ENCODE measurements at regions not wholly inside any gene's neighbourhood (a gene's known extent, or its start where the extent isn't known, plus 50 kb on each side); places are given as distances from the start of the nearest gene placed in this dataset.
"Not testable (repeated sequence)": the region's sequence is repeated elsewhere in the genome, so short reads cannot be mapped to it uniquely, and the experiment has no call there.

- DNase-seq (ENCODE audit: low read depth, low spot score) (no peak), FAIRE-seq (no peak)
- no peak overlapping the region for H3K27ac ChIP-seq (ENCODE audit: control insufficient read depth, insufficient read depth, low read length)
- no peaks in the 10 kb centered on the region for H3K9me3 ChIP-seq (ENCODE audit: control insufficient read depth, low read depth, low read length)
- no peak for TF ChIP-seq EZH2 (IDR thresholded peaks at IDR 0.05; ENCODE audit: low read length)
- TF ChIP-seq, protein P1, sequence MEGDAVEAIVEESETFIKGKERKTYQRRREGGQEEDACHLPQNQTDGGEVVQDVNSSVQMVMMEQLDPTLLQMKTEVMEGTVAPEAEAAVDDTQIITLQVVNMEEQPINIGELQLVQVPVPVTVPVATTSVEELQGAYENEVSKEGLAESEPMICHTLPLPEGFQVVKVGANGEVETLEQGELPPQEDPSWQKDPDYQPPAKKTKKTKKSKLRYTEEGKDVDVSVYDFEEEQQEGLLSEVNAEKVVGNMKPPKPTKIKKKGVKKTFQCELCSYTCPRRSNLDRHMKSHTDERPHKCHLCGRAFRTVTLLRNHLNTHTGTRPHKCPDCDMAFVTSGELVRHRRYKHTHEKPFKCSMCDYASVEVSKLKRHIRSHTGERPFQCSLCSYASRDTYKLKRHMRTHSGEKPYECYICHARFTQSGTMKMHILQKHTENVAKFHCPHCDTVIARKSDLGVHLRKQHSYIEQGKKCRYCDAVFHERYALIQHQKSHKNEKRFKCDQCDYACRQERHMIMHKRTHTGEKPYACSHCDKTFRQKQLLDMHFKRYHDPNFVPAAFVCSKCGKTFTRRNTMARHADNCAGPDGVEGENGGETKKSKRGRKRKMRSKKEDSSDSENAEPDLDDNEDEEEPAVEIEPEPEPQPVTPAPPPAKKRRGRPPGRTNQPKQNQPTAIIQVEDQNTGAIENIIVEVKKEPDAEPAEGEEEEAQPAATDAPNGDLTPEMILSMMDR (optimal IDR thresholded peaks at IDR 0.05 in 1 of 3, IDR thresholded peaks at IDR 0.05 in 1 of 3, conservative IDR thresholded peaks at IDR 0.05 in 1 of 3; ENCODE audit: extremely low read depth in 1 of 3, insufficient read depth in 2 of 3, low read length in 3 of 3) = no peak
- no peak overlapping the region for H3K9ac ChIP-seq (ENCODE audit: control insufficient read depth, extremely low read depth, insufficient read depth, low read length)
- dilution Hi-C loops (cut with MboI; ENCODE audit: extremely low pct_ligation_motif_present, low sequenced_read_pairs) = no loop called here
- H3K4me1 ChIP-seq (ENCODE audit: control insufficient read depth, extremely low read depth, insufficient read depth, low read length) = no peaks in the 10 kb centered on the region
- H3K27me3 ChIP-seq (ENCODE audit: control insufficient read depth, extremely low read depth, insufficient read depth, low read length) = no peaks in the 10 kb centered on the region
- H3K79me2 ChIP-seq (ENCODE audit: control insufficient read depth, insufficient read depth, low read length) = no peaks in the 10 kb centered on the region
- H2AFZ ChIP-seq (ENCODE audit: control insufficient read depth, low read length) = no peak overlapping the region
- H4K20me1 ChIP-seq (ENCODE audit: control insufficient read depth, extremely low read depth, insufficient read depth, low read length) = no peaks in the 10 kb centered on the region
- no peak overlapping the region for H3K4me3 ChIP-seq (ENCODE audit: control insufficient read depth in 2 of 3, extremely low read depth in 1 of 3, insufficient read depth in 2 of 3, low read depth in 1 of 3, low read length in 3 of 3)
- H3K9me1 ChIP-seq (ENCODE audit: control insufficient read depth, extremely low read depth, insufficient read depth, low read length) = no peaks in the 10 kb centered on the region
- no peaks in the 10 kb centered on the region for H3K36me3 ChIP-seq (ENCODE audit: control insufficient read depth in 2 of 2, extremely low read depth in 1 of 2, insufficient read depth in 2 of 2, low read length in 2 of 2)
- H3K4me2 ChIP-seq (ENCODE audit: control insufficient read depth, extremely low read depth, insufficient read depth, low read depth, low read length) = no peak overlapping the region
Measured at GRCh38 chr3:35307296-35307695, 332.0 kb upstream of the ARPP21 start.

- dilution Hi-C loops (cut with MboI; ENCODE audit: extremely low pct_ligation_motif_present, low sequenced_read_pairs); H3K4me2 ChIP-seq (ENCODE audit: control insufficient read depth, extremely low read depth, insufficient read depth, low read depth, low read length); H3K9me1 ChIP-seq (ENCODE audit: control insufficient read depth, extremely low read depth, insufficient read depth, low read length); H3K27ac ChIP-seq (ENCODE audit: control insufficient read depth, insufficient read depth, low read length); H3K4me3 ChIP-seq (ENCODE audit: control insufficient read depth in 2 of 3, extremely low read depth in 1 of 3, insufficient read depth in 2 of 3, low read depth in 1 of 3, low read length in 3 of 3); FAIRE-seq; H2AFZ ChIP-seq (ENCODE audit: control insufficient read depth, low read length); H3K9me3 ChIP-seq (ENCODE audit: control insufficient read depth, low read depth, low read length); H3K36me3 ChIP-seq (ENCODE audit: control insufficient read depth in 2 of 2, extremely low read depth in 1 of 2, insufficient read depth in 2 of 2, low read length in 2 of 2); H3K9ac ChIP-seq (ENCODE audit: control insufficient read depth, extremely low read depth, insufficient read depth, low read length); H4K20me1 ChIP-seq (ENCODE audit: control insufficient read depth, extremely low read depth, insufficient read depth, low read length); H3K4me1 ChIP-seq (ENCODE audit: control insufficient read depth, extremely low read depth, insufficient read depth, low read length); H3K79me2 ChIP-seq (ENCODE audit: control insufficient read depth, insufficient read depth, low read length); DNase-seq (ENCODE audit: low read depth, low spot score); H3K27me3 ChIP-seq (ENCODE audit: control insufficient read depth, extremely low read depth, insufficient read depth, low read length): not testable (repeated sequence)
Measured at GRCh38 chr3:35316841-35317240, 322.5 kb upstream of the ARPP21 start.

DNA sequence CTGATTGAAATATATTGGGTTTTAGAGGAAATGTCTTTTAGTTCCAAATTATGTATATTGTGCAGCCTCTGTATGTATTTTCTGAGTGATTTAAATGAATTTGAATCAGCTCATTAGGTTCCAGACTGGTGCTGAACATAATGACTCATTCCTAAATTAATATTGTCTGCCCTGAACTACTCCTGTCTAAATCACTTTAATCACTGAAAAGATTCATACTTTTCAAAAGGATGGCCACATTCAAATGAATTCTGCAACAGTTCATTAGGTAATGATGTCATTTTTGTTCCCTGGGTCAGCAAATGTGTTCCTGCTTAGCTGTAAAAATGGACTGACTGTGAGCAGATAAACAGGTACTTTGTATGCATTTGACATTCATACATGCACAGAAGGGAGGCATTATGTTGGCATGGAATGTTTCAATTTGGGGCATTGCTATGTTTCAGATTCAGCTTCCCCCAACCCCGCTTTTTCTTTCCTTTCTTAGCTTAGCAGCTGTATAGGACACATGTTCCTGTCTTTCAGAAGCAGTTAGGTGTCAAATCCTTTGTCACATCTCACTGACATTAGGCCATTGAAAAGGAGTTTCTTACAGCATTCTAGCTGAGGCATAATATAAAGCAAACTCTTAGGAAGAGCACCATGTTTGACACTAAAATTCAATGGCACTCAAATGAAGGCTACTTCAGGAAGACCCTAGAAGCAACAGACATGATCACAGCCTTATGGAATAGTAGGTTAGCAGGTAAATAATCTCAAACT lies 318.5 kb upstream of the ARPP21 start:
- H3K79me2 ChIP-seq (ENCODE audit: control insufficient read depth, insufficient read depth, low read length) = no peaks in the 10 kb centered on the region
- TF ChIP-seq EZH2 (IDR thresholded peaks at IDR 0.05; ENCODE audit: low read length) = no peak
- TF ChIP-seq, protein P1 (optimal IDR thresholded peaks at IDR 0.05 in 1 of 3, IDR thresholded peaks at IDR 0.05 in 1 of 3, conservative IDR thresholded peaks at IDR 0.05 in 1 of 3; ENCODE audit: extremely low read depth in 1 of 3, insufficient read depth in 2 of 3, low read length in 3 of 3) = no peak

More for the DNA sequence above, 318.5 kb upstream of the ARPP21 start:
- no peak for FAIRE-seq
- Histone ChIP-seq H3K9me3 (ENCODE audit: control insufficient read depth, low read depth, low read length) (no peaks in the 10 kb centered on the region), H3K36me3 (ENCODE audit: control insufficient read depth in 2 of 2, extremely low read depth in 1 of 2, insufficient read depth in 2 of 2, low read length in 2 of 2) (no peaks in the 10 kb centered on the region), H3K27me3 (ENCODE audit: control insufficient read depth, extremely low read depth, insufficient read depth, low read length) (no peaks in the 10 kb centered on the region), H3K9ac (ENCODE audit: control insufficient read depth, extremely low read depth, insufficient read depth, low read length) (no peak overlapping the region), H3K4me1 (ENCODE audit: control insufficient read depth, extremely low read depth, insufficient read depth, low read length) (no peaks in the 10 kb centered on the region), H4K20me1 (ENCODE audit: control insufficient read depth, extremely low read depth, insufficient read depth, low read length) (no peaks in the 10 kb centered on the region), H3K4me3 (ENCODE audit: control insufficient read depth in 2 of 3, extremely low read depth in 1 of 3, insufficient read depth in 2 of 3, low read depth in 1 of 3, low read length in 3 of 3) (no peak overlapping the region), H3K4me2 (ENCODE audit: control insufficient read depth, extremely low read depth, insufficient read depth, low read depth, low read length) (no peak overlapping the region), H3K9me1 (ENCODE audit: control insufficient read depth, extremely low read depth, insufficient read depth, low read length) (no peaks in the 10 kb centered on the region), H3K27ac (ENCODE audit: control insufficient read depth, insufficient read depth, low read length) (no peak overlapping the region), H2AFZ (ENCODE audit: control insufficient read depth, low read length) (no peak overlapping the region)
- no peak for DNase-seq (ENCODE audit: low read depth, low spot score)
- dilution Hi-C loops (cut with MboI; ENCODE audit: extremely low pct_ligation_motif_present, low sequenced_read_pairs) = no loop called here

Data from keratinocyte (primary cell).